HG03354 (cell line): ENCODE measurements at regions not wholly inside any gene's neighbourhood (a gene's known extent, or its start where the extent isn't known, plus 50 kb on each side); places are given as distances from the start of the nearest gene placed in this dataset.

ENCODE experiments used
- ATAC-seq: cut with Tn5 transposase; IDR thresholded peaks from one replicate; pipeline ENCODE4 v1.9.1; 2021; ENCODE audit warnings: mild to moderate bottlenecking; ENCODE audit not compliant: unreplicated experiment, poor library complexity, severe bottlenecking

- no peak for ATAC-seq
These were observed 209.7 kb upstream of the RARB start for GRCh38 chr3:25218362-25218761.

- ATAC-seq: no peak
These were observed 201.3 kb upstream of the RARB start for GRCh38 chr3:25226747-25227146.

- no peak for ATAC-seq
These were observed 198.5 kb upstream of the RARB start for GRCh38 chr3:25229586-25229985.

- ATAC-seq: no peak
These were observed 193.0 kb upstream of the RARB start for GRCh38 chr3:25235031-25235430.

- ATAC-seq: no peak
These were observed 192.6 kb upstream of the RARB start for GRCh38 chr3:25235466-25235865.

GRCh38 chr3:25237602-25238001 is 190.5 kb upstream of the RARB start:
- no peak for ATAC-seq

GRCh38 chr3:25239042-25239441 is 189.0 kb upstream of the RARB start:
- ATAC-seq: no peak

GRCh38 chr3:25246913-25247312 is 181.2 kb upstream of the RARB start:
- ATAC-seq: no peak

GRCh38 chr3:25252291-25252690 is 175.8 kb upstream of the RARB start:
- ATAC-seq: no peak

GRCh38 chr3:25257026-25257425 is 171.0 kb upstream of the RARB start:
- no peak for ATAC-seq

- ATAC-seq: no peak
These were observed 168.2 kb upstream of the RARB start for GRCh38 chr3:25259871-25260270.

GRCh38 chr3:25262322-25262721 is 165.7 kb upstream of the RARB start:
- no peak for ATAC-seq

GRCh38 chr3:25265284-25265683 is 162.8 kb upstream of the RARB start:
- no peak for ATAC-seq

GRCh38 chr3:25266677-25267076 is 161.4 kb upstream of the RARB start:
- ATAC-seq: no peak

GRCh38 chr3:25272090-25272489 is 156.0 kb upstream of the RARB start:
- ATAC-seq: no peak

GRCh38 chr3:25273582-25274171 is 154.4 kb upstream of the RARB start:
- ATAC-seq: no peak

- ATAC-seq: no peak
These were observed 150.6 kb upstream of the RARB start for GRCh38 chr3:25277503-25277902.

GRCh38 chr3:25281041-25281731 is 146.9 kb upstream of the RARB start:
- no peak for ATAC-seq

- ATAC-seq: no peak
These were observed 146.3 kb upstream of the RARB start for GRCh38 chr3:25281732-25282126.

GRCh38 chr3:25283613-25284012 is 144.4 kb upstream of the RARB start:
- ATAC-seq: no peak

GRCh38 chr3:25284249-25284648 is 143.8 kb upstream of the RARB start:
- no peak for ATAC-seq
